Ovary (tissue), 7 donors: ENCODE measurements at regions not wholly inside any gene's neighbourhood (a gene's known extent, or its start where the extent isn't known, plus 50 kb on each side); places are given as distances from the start of the nearest gene placed in this dataset.

ENCODE experiments used
- DNase-seq, 5 donors: peaks; one replicate each; pipeline ENCODE4 v3.0.0-alpha.2; 2019 to 2020
- H3K27ac ChIP-seq, 2 donors: fragments of 200-600 bp; one replicate each; pipeline versions ENCODE4 v1.5.1 to v1.8.0; 2019 to 2022
- H3K27me3 ChIP-seq: fragments of 200-600 bp; one replicate; pipeline ENCODE4 v1.8.0; 2022
- H3K36me3 ChIP-seq: fragments of 200-600 bp; sonication (generic); one replicate; pipeline ENCODE4 v1.5.1; 2019
- H3K4me1 ChIP-seq: one replicate; pipeline ENCODE4 v1.8.1; 2013; ENCODE audit warnings: mild to moderate bottlenecking, moderate library complexity; ENCODE audit not compliant: insufficient read depth
- H3K4me3 ChIP-seq: fragments of 200-600 bp; sonication (generic); one replicate; pipeline ENCODE4 v1.5.1; 2017
- H3K9me3 ChIP-seq, 2 donors: fragments of 200-600 bp in 1 of 2; sonication (generic) in 1 of 2; one replicate each; pipeline versions ENCODE4 v1.5.1 to v1.8.1; 2013 to 2019; ENCODE audit warnings: mild to moderate bottlenecking in 1 of 2, moderate library complexity in 1 of 2
- EP300 ChIP-seq: sonication (generic); formaldehyde crosslinking; IDR thresholded peaks from one replicate; pipeline ENCODE4 v1.6.1; 2017; ENCODE audit warnings: antibody characterized with exemption
- POLR2A ChIP-seq: fragments of 450-650 bp; IDR thresholded peaks from one replicate; pipeline ENCODE4 v1.6.1; 2017; ENCODE audit warnings: antibody characterized with exemption, mild to moderate bottlenecking, moderate library complexity
- WGBS, 3 donors: extraction: QIAGEN DNeasy Blood & Tissue Kit in 1 of 3; methylation state at CpG; one replicate each; pipeline versions ENCODE4 v1.1.5 to v1.1.7; 2013 to 2017; 5-methylcytosine and 5-hydroxymethylcytosine counted together
- intact Hi-C, 4 donors: fragments of 100-400 bp; cut with DNase I; formaldehyde crosslinking; loops; one replicate each; pipeline versions ENCODE4 v1.11.0 to v1.15.1; 2022 to 2023
- TF ChIP-seq, protein P1 (sequence below), 3 donors: fragments of 450-650 bp in 2 of 3; fragments of 200-600 bp in 1 of 3; IDR thresholded peaks; one replicate each; pipeline versions ENCODE4 v1.5.1 to v1.8.0; 2016 to 2022; ENCODE audit warnings: antibody characterized with exemption in 3 of 3, mild to moderate bottlenecking in 1 of 3
- donor health status: DM: no; HTN: no; CAD: no; lungs with moderate emphysema.
- donor health status: DM: no; HTN: no; CAD: no.
- donor health status: Bipolar disorder and iron deficiency.
- donor health status: DM: no; HTN: no; CAD: no.
- donor health status: DM: yes; HTN: yes; CAD: no.

DNA sequence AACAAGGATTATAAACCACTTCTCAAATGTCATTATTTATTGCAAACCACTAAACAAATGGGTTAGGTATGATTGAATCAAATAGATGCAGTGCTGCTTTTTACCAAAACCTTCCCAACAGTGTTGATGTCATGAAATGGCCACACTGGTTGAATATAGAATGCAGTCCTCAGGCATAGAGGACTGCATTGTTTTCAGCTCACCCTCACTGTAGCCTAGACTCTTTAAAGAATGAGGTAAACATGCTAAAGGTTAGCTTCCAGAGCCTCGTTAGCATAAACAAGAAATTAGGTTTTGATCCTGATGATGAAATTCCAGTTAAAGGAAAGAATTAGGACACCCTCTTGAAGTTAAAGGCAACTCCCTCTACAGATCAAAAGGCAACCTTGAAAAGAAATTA is 224.3 kb downstream of the ALDH8A1 start:
- Histone ChIP-seq H3K9me3 (no peaks in the 10 kb centered on the region), H3K27ac (no peak overlapping the region), H3K4me1 (peaks cover 13% of the 10 kb centered on the region), H3K36me3 (no peaks in the 10 kb centered on the region), H3K27me3 (no peaks in the 10 kb centered on the region), H3K4me3 (no peak overlapping the region)
- DNase-seq = no peak
- intact Hi-C loops = no loop called here
- WGBS, 3 donors = 86 to 97% (median 86%) methylated on average over 1 of the region's 1 CpG
- TF ChIP-seq, protein P1, sequence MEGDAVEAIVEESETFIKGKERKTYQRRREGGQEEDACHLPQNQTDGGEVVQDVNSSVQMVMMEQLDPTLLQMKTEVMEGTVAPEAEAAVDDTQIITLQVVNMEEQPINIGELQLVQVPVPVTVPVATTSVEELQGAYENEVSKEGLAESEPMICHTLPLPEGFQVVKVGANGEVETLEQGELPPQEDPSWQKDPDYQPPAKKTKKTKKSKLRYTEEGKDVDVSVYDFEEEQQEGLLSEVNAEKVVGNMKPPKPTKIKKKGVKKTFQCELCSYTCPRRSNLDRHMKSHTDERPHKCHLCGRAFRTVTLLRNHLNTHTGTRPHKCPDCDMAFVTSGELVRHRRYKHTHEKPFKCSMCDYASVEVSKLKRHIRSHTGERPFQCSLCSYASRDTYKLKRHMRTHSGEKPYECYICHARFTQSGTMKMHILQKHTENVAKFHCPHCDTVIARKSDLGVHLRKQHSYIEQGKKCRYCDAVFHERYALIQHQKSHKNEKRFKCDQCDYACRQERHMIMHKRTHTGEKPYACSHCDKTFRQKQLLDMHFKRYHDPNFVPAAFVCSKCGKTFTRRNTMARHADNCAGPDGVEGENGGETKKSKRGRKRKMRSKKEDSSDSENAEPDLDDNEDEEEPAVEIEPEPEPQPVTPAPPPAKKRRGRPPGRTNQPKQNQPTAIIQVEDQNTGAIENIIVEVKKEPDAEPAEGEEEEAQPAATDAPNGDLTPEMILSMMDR (IDR thresholded peaks at IDR 0.05) = no peak
- no peak for TF ChIP-seq EP300

DNA sequence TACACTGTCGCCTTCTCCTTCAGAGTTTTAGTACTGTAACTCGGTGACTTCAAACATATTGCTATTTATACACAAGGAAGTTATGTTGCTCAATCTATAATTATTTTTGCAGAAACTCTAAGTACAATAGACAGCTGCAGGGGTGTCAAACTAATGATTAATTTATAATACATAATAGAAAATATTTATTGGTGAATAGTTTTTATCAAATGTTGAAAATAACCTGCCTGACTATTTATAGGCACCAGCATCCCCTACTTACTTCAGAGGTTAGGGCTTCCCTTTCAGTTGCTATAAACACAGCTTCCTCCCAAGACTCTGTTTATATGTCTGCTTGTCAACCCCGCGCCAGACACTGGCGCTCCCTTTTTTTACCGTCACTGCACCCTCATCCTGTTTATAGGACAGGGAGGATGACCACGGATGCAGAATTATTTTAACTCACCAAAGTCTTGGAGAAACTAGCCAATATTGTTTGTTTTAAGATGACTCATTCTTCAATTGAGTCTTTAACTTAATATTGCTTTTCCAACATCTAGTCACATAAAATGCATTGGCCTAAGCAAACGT is 225.0 kb downstream of the ALDH8A1 start:
- peaks cover 15% of the 10 kb centered on the region for H3K4me1 ChIP-seq
- H3K27me3 ChIP-seq = no peaks in the 10 kb centered on the region
- no peaks in the 10 kb centered on the region for H3K36me3 ChIP-seq
- TF ChIP-seq, protein P1 (IDR thresholded peaks at IDR 0.05) = no peak
- TF ChIP-seq EP300 (no peak), POLR2A (no peak)
- H3K9me3 ChIP-seq = no peaks in the 10 kb centered on the region
- H3K27ac ChIP-seq = peak overlapping the region in 1 of 2 donors; percentile 8
- intact Hi-C loops = no loop called here
- H3K4me3 ChIP-seq = no peak overlapping the region
- DNase-seq = no peak
- 9 to 27% (median 10%) methylated on average over 8 of the region's 8 CpGs for WGBS, 3 donors

DNA sequence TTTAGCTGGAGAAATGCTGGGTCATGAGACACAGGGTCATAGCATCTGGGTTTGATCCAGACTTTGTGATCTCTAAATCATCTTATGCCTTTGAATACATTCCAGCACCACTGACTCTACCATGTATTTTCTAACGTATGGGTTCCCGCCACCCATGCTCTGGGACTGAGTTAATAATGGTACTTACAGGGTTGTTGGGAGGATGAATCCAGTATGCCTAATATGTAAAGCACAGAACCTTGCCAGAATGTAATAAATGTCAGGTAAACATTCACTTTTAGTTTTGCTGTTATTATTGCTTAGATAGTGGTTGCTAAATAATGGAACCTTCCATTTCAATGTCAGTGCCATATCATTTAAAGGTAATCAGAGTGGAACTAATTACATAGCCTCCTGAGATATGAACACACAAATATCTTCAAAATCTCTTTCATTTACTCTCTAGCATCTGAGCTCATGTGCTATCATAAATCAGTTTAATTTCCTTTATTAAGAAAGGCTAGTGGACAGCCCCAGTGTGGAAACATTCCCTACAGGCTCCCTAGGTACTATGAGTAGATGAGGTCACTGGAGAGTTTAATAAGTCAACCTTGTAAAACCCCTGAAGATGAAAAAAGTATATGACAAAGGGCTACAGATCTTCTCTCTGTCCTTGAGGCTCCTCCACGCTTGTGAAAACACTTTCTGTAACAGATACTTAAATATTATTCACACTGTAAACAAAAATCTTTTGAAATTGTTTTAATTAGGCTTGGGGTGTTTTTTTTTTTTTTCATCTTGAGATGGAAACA is 226.6 kb downstream of the ALDH8A1 start:
- DNase-seq = no peak
- intact Hi-C loops = no loop called here
- Histone ChIP-seq H3K27ac (peak overlapping the region in 1 of 2 donors; percentile 20), H3K27me3 (no peaks in the 10 kb centered on the region), H3K4me1 (peaks cover 19% of the 10 kb centered on the region), H3K4me3 (no peak overlapping the region), H3K36me3 (no peaks in the 10 kb centered on the region), H3K9me3 (no peaks in the 10 kb centered on the region)
- TF ChIP-seq POLR2A (no peak), EP300 (no peak)
- TF ChIP-seq, protein P1 (IDR thresholded peaks at IDR 0.05) = no peak
- WGBS, 3 donors = 42 to 51% (median 50%) methylated on average over 3 of the region's 3 CpGs

DNA sequence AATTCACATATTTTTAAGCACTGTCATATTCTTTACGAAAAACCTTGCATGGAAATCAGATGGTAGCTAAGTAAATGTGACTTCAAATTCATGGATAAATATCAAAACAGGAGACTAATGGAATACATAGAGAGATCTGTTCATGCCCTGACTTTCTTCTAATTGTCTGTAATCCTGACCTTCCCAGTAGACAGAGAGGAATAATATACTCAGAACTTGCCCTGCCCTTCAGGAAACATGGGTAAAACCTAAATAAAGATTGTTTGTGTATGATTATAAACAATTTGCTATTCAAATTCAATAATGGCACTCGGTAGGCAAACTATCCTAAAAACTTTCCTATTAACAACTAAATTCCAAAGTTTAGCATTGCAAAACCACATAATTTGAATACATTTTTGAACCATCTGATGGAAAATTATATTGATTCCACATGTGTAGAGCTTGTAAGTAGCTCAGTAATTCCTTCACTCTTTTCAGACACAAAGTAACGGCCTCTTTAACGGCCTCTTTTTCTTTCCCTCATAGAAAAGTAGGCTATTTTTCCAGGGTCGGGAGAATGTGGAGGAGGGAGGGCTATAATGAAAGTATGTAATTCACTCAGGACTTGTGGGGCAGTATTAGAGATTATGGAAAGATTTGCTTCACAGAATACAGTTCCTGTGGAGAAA is 227.6 kb downstream of the ALDH8A1 start:
- no peaks in the 10 kb centered on the region for H3K36me3 ChIP-seq
- whole genome bisulfite sequencing, 3 donors = 37 to 43% (median 39%) methylated on average over 5 of the region's 5 CpGs
- H3K9me3 ChIP-seq = no peaks in the 10 kb centered on the region
- peak overlapping the region in 1 of 2 donors; percentile 20 for H3K27ac ChIP-seq
- no peaks in the 10 kb centered on the region for H3K27me3 ChIP-seq
- DNase-seq = no peak
- intact Hi-C loops = no loop called here
- H3K4me1 ChIP-seq = peaks cover 19% of the 10 kb centered on the region
- TF ChIP-seq EP300 (no peak), POLR2A (no peak)
- TF ChIP-seq, protein P1 (IDR thresholded peaks at IDR 0.05) = no peak
- no peak overlapping the region for H3K4me3 ChIP-seq
